Heart right ventricle (tissue), 16 donors: ENCODE measurements at regions not wholly inside any gene's neighbourhood (a gene's known extent, or its start where the extent isn't known, plus 50 kb on each side); places are given as distances from the start of the nearest gene placed in this dataset.

ENCODE experiments used
- ATAC-seq, 8 donors: fragments of 200-7000 bp; cut with Tn5 transposase; one replicate each; pipeline ENCODE4 v1.9.1; 2020; ENCODE audit warnings: mild to moderate bottlenecking in 8 of 8, moderate library complexity in 8 of 8, moderate number of reproducible peaks in 1 of 8
- DNase-seq, 2 donors: peaks; one replicate each; pipeline ENCODE4 v3.0.0-alpha.2; 2020
- H3K27ac ChIP-seq, 10 donors: fragments of 200-600 bp; sonication (generic) in 2 of 10; one replicate each; pipeline versions ENCODE4 v1.5.0 to v1.8.0; 2020 to 2022; ENCODE audit warnings: mild to moderate bottlenecking in 3 of 10
- H3K27me3 ChIP-seq, 7 donors: fragments of 200-600 bp; one replicate each; pipeline ENCODE4 v1.8.0; 2021 to 2022; ENCODE audit warnings: mild to moderate bottlenecking in 2 of 7
- H3K36me3 ChIP-seq, 9 donors: fragments of 200-600 bp; sonication (generic) in 1 of 9; one replicate each; pipeline versions ENCODE4 v1.5.0 to v1.8.0; 2020 to 2022; ENCODE audit warnings: mild to moderate bottlenecking in 2 of 9
- H3K4me1 ChIP-seq, 9 donors: fragments of 200-600 bp; sonication (generic) in 1 of 9; one replicate each; pipeline versions ENCODE4 v1.5.0 to v1.8.0; 2020 to 2022; ENCODE audit warnings: mild to moderate bottlenecking in 4 of 9
- H3K4me3 ChIP-seq, 10 donors: fragments of 200-600 bp; sonication (generic) in 2 of 10; one replicate each; pipeline versions ENCODE4 v1.5.0 to v1.8.0; 2020 to 2022; ENCODE audit warnings: mild to moderate bottlenecking in 7 of 10, moderate library complexity in 2 of 10
- H3K9me3 ChIP-seq, 11 donors: fragments of 200-600 bp in 10 of 11; sonication (generic) in 2 of 11; one replicate each; pipeline versions ENCODE4 v1.5.0 to v1.8.0; 2013 to 2022; ENCODE audit warnings: mild to moderate bottlenecking in 2 of 11, control low read depth in 1 of 11, moderate library complexity in 1 of 11
- CTCF ChIP-seq, 9 donors: fragments of 200-600 bp; sonication (generic) in 2 of 9; IDR thresholded peaks; one replicate each; pipeline versions ENCODE4 v1.5.0 to v1.8.0; 2021 to 2022; ENCODE audit warnings: antibody characterized with exemption in 9 of 9, mild to moderate bottlenecking in 5 of 9, moderate library complexity in 1 of 9
- WGBS, 2 donors: extraction: QIAGEN DNeasy Blood & Tissue Kit; methylation state at CpG; one replicate each; pipeline ENCODE4 v1.1.7; 2013; ENCODE audit warnings: inconsistent platforms in 1 of 2; 5-methylcytosine and 5-hydroxymethylcytosine counted together
- intact Hi-C, 10 donors: fragments of 100-400 bp; cut with DNase I; formaldehyde crosslinking; loops; one replicate each; pipeline versions ENCODE4 v1.11.1 to v1.14.2; 2022
- donor health status: Arrhythmogenic right ventricular cardiomyopathy.
- donor health status: ischemic (EF 13 %, LVEDD 7.1; RV severe dilation, severe dysfunction).
- donor health status: healthy with polysubstance abuse.
- donor health status: DM: no; HTN: yes; CAD: no.
- donor health status: DM: no; HTN: no; CAD: no.
- donor health status: ischemic (EF 25% LVEDD 6.9; RV normal size, moderate dysfunction).
- donor health status: ischemic (EF 25% LVEDD 5.7; RV mildly dilated, moderate dysfunction).
- donor health status: healthy.
- donor health status: DM: yes; HTN: yes; CAD: no.
- donor health status: Ischemic cardiomyopathy.
- donor health status: ischemic (EF 35%, LVEDD 5.7; RV mildly dilated, moderate dysfunction).
- donor health status: nonischemic (EF 11% LVEDD 7.7; RV severe dilation, severe dysfunction).
- donor health status: DM: yes; HTN: yes; CAD: no.
- donor health status: PGD.
- donor health status: ischemic (EF 29% LVEDD 5.4; RV normal size, mild dysfunction).
- donor health status: nonischemic (EF 23%, LVEDD 6.1; RV moderate dilation, normal function).

- intact Hi-C loops: no loop called here
- Histone ChIP-seq H3K9me3 (no peaks in the 10 kb centered on the region), H3K27me3 (no peaks in the 10 kb centered on the region), H3K4me3 (no peak overlapping the region), H3K27ac (no peak overlapping the region), H3K4me1 (no peaks in the 10 kb centered on the region), H3K36me3 (no peaks in the 10 kb centered on the region)
- no peak for TF ChIP-seq CTCF (IDR thresholded peaks at IDR 0.05)
- no peak for DNase-seq
- ATAC-seq: no peak
- 83 to 84% methylated on average over 2 of the region's 2 CpGs for WGBS, 2 donors
Measured at GRCh38 chr2:180184506-180184905, 177.4 kb upstream of the CWC22 start.

- Histone ChIP-seq H3K9me3 (no peaks in the 10 kb centered on the region), H3K27ac (no peak overlapping the region), H3K36me3 (no peaks in the 10 kb centered on the region), H3K27me3 (no peaks in the 10 kb centered on the region), H3K4me3 (no peak overlapping the region), H3K4me1 (no peaks in the 10 kb centered on the region)
- ATAC-seq (no peak), DNase-seq (no peak)
- intact Hi-C loops: no loop called here
- no peak for TF ChIP-seq CTCF (IDR thresholded peaks at IDR 0.05)
- 47 to 60% methylated on average over 2 of the region's 2 CpGs for WGBS, 2 donors
Measured at GRCh38 chr2:180180511-180180910, 173.4 kb upstream of the CWC22 start.

- Histone ChIP-seq H3K4me3 (no peak overlapping the region), H3K4me1 (no peaks in the 10 kb centered on the region), H3K27ac (no peak overlapping the region), H3K27me3 (no peaks in the 10 kb centered on the region), H3K36me3 (no peaks in the 10 kb centered on the region), H3K9me3 (no peaks in the 10 kb centered on the region)
- ATAC-seq (no peak), DNase-seq (no peak)
- no peak for TF ChIP-seq CTCF (IDR thresholded peaks at IDR 0.05)
- intact Hi-C loops: no loop called here
Measured at GRCh38 chr2:180177534-180177933, 170.4 kb upstream of the CWC22 start.

GRCh38 chr2:180175736-180176135 lies 168.6 kb upstream of the CWC22 start:
- intact Hi-C loops: no loop called here
- no peak overlapping the region for H3K4me3 ChIP-seq
- no peaks in the 10 kb centered on the region for H3K27me3 ChIP-seq
- peaks cover 0 to 10% (median 0%) of the 10 kb centered on the region in 11 donors for H3K9me3 ChIP-seq
- no peak for TF ChIP-seq CTCF (IDR thresholded peaks at IDR 0.05)
- ATAC-seq (no peak), DNase-seq (no peak)
- H3K36me3 ChIP-seq: no peaks in the 10 kb centered on the region
- WGBS, 2 donors: 89 to 92% methylated on average over 2 of the region's 2 CpGs
- no peaks in the 10 kb centered on the region for H3K4me1 ChIP-seq
- H3K27ac ChIP-seq: no peak overlapping the region

GRCh38 chr2:180174580-180174979 lies 167.5 kb upstream of the CWC22 start:
- no peak for TF ChIP-seq CTCF (IDR thresholded peaks at IDR 0.05)
- DNase-seq (no peak), ATAC-seq (no peak)
- 71 to 75% methylated on average over 6 of the region's 6 CpGs for WGBS, 2 donors
- Histone ChIP-seq H3K27ac (no peak overlapping the region), H3K4me1 (no peaks in the 10 kb centered on the region), H3K9me3 (peaks cover 0 to 21% (median 0%) of the 10 kb centered on the region in 11 donors), H3K4me3 (no peak overlapping the region), H3K27me3 (no peaks in the 10 kb centered on the region), H3K36me3 (no peaks in the 10 kb centered on the region)
- intact Hi-C loops: no loop called here
